ENCODE measurements at regions not wholly inside any gene's neighbourhood (a gene's known extent, or its start where the extent isn't known, plus 50 kb on each side); places are given as distances from the start of the nearest gene placed in this dataset.

DNA sequence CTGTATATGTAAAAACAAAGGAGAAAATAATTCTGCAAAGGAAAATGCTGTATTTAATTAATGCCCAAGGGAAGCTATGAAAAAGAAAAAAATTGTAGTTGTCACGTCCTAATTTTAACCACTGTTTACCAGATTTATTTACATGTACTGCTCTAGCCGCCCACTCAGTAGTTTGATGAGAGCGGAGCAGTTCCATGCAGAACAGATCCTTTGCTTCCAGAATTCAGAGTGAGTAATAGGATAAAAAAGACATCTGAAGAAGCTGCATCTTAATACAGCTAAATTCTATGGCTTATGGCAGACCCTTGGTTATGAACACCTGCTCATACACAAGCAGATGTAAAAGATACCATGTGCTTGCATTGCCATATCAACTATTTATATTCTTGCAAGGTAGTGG is 287.0 kb downstream of the GASK1B start:
- H3F3A ChIP-seq (ENCODE audit: low read depth) = no peaks in the 10 kb centered on the region
- no peaks in the 10 kb centered on the region for H3K9me2 ChIP-seq (replicated peaks; ENCODE audit: low read depth, low read length)

GRCh38 chr4:157882901-157883300 is 289.9 kb downstream of the GASK1B start:
- Histone ChIP-seq H3F3A (ENCODE audit: low read depth) (no peaks in the 10 kb centered on the region), H3K4me3 (ENCODE audit: low read length, poor library complexity, severe bottlenecking) (no peak overlapping the region), H3K9me2 (replicated peaks; ENCODE audit: low read depth, low read length) (no peaks in the 10 kb centered on the region), H3K9me3 (ENCODE audit: insufficient read depth, low read depth, low read length) (no peaks in the 10 kb centered on the region), H4K20me1 (ENCODE audit: insufficient read depth, low read length, poor library complexity, severe bottlenecking) (no peaks in the 10 kb centered on the region), H3K79me2 (ENCODE audit: insufficient read depth, low read length) (no peaks in the 10 kb centered on the region), H3K36me3 (ENCODE audit: insufficient read depth, low read length) (no peaks in the 10 kb centered on the region), H3K4me2 (ENCODE audit: low read depth, low read length, poor library complexity, severe bottlenecking) (no peak overlapping the region), H3K27me3 (ENCODE audit: insufficient read depth, low read length, poor library complexity, severe bottlenecking) (no peaks in the 10 kb centered on the region), H3K9ac (ENCODE audit: low read depth, low read length, poor library complexity, severe bottlenecking) (no peak overlapping the region), H2AFZ (ENCODE audit: low read length) (no peak overlapping the region), H3K4me1 (ENCODE audit: insufficient read depth, low read length, poor library complexity, severe bottlenecking) (no peaks in the 10 kb centered on the region)
- TF ChIP-seq, protein P1, sequence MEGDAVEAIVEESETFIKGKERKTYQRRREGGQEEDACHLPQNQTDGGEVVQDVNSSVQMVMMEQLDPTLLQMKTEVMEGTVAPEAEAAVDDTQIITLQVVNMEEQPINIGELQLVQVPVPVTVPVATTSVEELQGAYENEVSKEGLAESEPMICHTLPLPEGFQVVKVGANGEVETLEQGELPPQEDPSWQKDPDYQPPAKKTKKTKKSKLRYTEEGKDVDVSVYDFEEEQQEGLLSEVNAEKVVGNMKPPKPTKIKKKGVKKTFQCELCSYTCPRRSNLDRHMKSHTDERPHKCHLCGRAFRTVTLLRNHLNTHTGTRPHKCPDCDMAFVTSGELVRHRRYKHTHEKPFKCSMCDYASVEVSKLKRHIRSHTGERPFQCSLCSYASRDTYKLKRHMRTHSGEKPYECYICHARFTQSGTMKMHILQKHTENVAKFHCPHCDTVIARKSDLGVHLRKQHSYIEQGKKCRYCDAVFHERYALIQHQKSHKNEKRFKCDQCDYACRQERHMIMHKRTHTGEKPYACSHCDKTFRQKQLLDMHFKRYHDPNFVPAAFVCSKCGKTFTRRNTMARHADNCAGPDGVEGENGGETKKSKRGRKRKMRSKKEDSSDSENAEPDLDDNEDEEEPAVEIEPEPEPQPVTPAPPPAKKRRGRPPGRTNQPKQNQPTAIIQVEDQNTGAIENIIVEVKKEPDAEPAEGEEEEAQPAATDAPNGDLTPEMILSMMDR (conservative IDR thresholded peaks at IDR 0.05; ENCODE audit: low read length) = no peak
- no peak for TF ChIP-seq EZH2phosphoT487 (IDR thresholded peaks at IDR 0.05; ENCODE audit: borderline replicate concordance)

More for the DNA sequence above, 287.0 kb downstream of the GASK1B start:
- no peaks in the 10 kb centered on the region for H3K36me3 ChIP-seq (ENCODE audit: insufficient read depth, low read length)
- H4K20me1 ChIP-seq (ENCODE audit: insufficient read depth, low read length, poor library complexity, severe bottlenecking) = no peaks in the 10 kb centered on the region
- no peak overlapping the region for H3K4me2 ChIP-seq (ENCODE audit: low read depth, low read length, poor library complexity, severe bottlenecking)
- TF ChIP-seq, protein P1 (conservative IDR thresholded peaks at IDR 0.05; ENCODE audit: low read length) = no peak
- no peak for TF ChIP-seq EZH2phosphoT487 (IDR thresholded peaks at IDR 0.05; ENCODE audit: borderline replicate concordance)
- no peaks in the 10 kb centered on the region for H3K79me2 ChIP-seq (ENCODE audit: insufficient read depth, low read length)
- no peak overlapping the region for H3K4me3 ChIP-seq (ENCODE audit: low read length, poor library complexity, severe bottlenecking)
- no peaks in the 10 kb centered on the region for H3K4me1 ChIP-seq (ENCODE audit: insufficient read depth, low read length, poor library complexity, severe bottlenecking)
- H3K27me3 ChIP-seq (ENCODE audit: insufficient read depth, low read length, poor library complexity, severe bottlenecking) = no peaks in the 10 kb centered on the region
- no peak overlapping the region for H3K9ac ChIP-seq (ENCODE audit: low read depth, low read length, poor library complexity, severe bottlenecking)
- H2AFZ ChIP-seq (ENCODE audit: low read length) = no peak overlapping the region
- no peaks in the 10 kb centered on the region for H3K9me3 ChIP-seq (ENCODE audit: insufficient read depth, low read depth, low read length)

DNA sequence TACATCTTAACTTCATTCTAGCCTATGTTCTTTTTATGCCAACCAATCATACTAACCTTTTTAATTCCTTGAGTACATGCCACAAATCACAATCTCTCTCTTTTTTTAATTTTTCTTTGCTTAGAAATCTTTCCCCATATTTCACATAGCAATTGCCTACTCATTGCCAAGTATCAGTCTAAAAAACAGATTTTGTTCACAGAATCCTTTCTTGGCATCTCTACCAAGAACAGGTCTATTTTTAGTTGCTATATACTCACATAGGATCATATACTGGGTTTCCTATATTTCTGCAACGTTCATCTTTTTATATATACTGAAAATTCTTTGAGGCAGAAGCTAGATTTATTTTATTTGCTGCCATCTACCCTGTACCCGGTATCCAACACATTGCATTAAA is 292.1 kb downstream of the GASK1B start:
- no peak overlapping the region for H3K4me2 ChIP-seq (ENCODE audit: low read depth, low read length, poor library complexity, severe bottlenecking)
- no peaks in the 10 kb centered on the region for H3K79me2 ChIP-seq (ENCODE audit: insufficient read depth, low read length)
- H3K9me3 ChIP-seq (ENCODE audit: insufficient read depth, low read depth, low read length) = no peaks in the 10 kb centered on the region
- H3K4me1 ChIP-seq (ENCODE audit: insufficient read depth, low read length, poor library complexity, severe bottlenecking) = no peaks in the 10 kb centered on the region
- H3K9me2 ChIP-seq (replicated peaks; ENCODE audit: low read depth, low read length) = no peaks in the 10 kb centered on the region
- no peaks in the 10 kb centered on the region for H4K20me1 ChIP-seq (ENCODE audit: insufficient read depth, low read length, poor library complexity, severe bottlenecking)
- no peak overlapping the region for H3K9ac ChIP-seq (ENCODE audit: low read depth, low read length, poor library complexity, severe bottlenecking)
- no peak overlapping the region for H2AFZ ChIP-seq (ENCODE audit: low read length)
- no peaks in the 10 kb centered on the region for H3K27me3 ChIP-seq (ENCODE audit: insufficient read depth, low read length, poor library complexity, severe bottlenecking)
- TF ChIP-seq, protein P1 (conservative IDR thresholded peaks at IDR 0.05; ENCODE audit: low read length) = no peak
- TF ChIP-seq EZH2phosphoT487 (IDR thresholded peaks at IDR 0.05; ENCODE audit: borderline replicate concordance) = no peak
- H3F3A ChIP-seq (ENCODE audit: low read depth) = no peaks in the 10 kb centered on the region
- no peak overlapping the region for H3K4me3 ChIP-seq (ENCODE audit: low read length, poor library complexity, severe bottlenecking)
- H3K36me3 ChIP-seq (ENCODE audit: insufficient read depth, low read length) = no peaks in the 10 kb centered on the region

Measured in Loucy (cell line).